ENCODE measurements at regions not wholly inside any gene's neighbourhood (a gene's known extent, or its start where the extent isn't known, plus 50 kb on each side); places are given as distances from the start of the nearest gene placed in this dataset.
A peak's percentile ranks its signal among the peaks of the same experiment; 100 is the strongest.
"Not testable (repeated sequence)": the region's sequence is repeated elsewhere in the genome, so short reads cannot be mapped to it uniquely, and the experiment has no call there.

- POLR2A ChIA-PET: no interaction called here
- Mint-ChIP-seq H3K27me3 (peaks cover 0 to 1% (median 0%) of the 10 kb centered on the region in 5 donors), H3K9me3 (peaks cover 0 to 14% (median 10%) of the 10 kb centered on the region in 9 donors), H3K36me3 (no peaks in the 10 kb centered on the region), H3K4me1 (no peaks in the 10 kb centered on the region), H3K4me3 (no peak overlapping the region), H3K27ac (no peak overlapping the region)
- ATAC-seq (no peak), DNase-seq (no peak)
Measured at GRCh38 chr5:166123717-166124116, 2167.7 kb upstream of the WWC1 start.

- no peaks in the 10 kb centered on the region for H3K4me1 Mint-ChIP-seq
- peaks cover 0 to 1% (median 0%) of the 10 kb centered on the region in 5 donors for H3K27me3 Mint-ChIP-seq
- ATAC-seq (no peak), DNase-seq (no peak)
- no peaks in the 10 kb centered on the region for H3K36me3 Mint-ChIP-seq
- no peak overlapping the region for H3K4me3 Mint-ChIP-seq
- H3K27ac Mint-ChIP-seq: no peak overlapping the region
- H3K9me3 Mint-ChIP-seq: peaks cover 0 to 9% (median 4%) of the 10 kb centered on the region in 9 donors
- POLR2A ChIA-PET: no interaction called here
Measured at GRCh38 chr5:166127766-166128570, 2163.5 kb upstream of the WWC1 start.

GRCh38 chr5:166145107-166145506 lies 2146.3 kb upstream of the WWC1 start:
- H3K27ac Mint-ChIP-seq, H3K4me3 Mint-ChIP-seq, H3K4me1 Mint-ChIP-seq, H3K36me3 Mint-ChIP-seq, POLR2A ChIA-PET, DNase-seq, H3K27me3 Mint-ChIP-seq, ATAC-seq: not testable (repeated sequence)
- H3K9me3 Mint-ChIP-seq: peaks cover 0 to 24% (median 9%) of the 10 kb centered on the region in 9 donors

- Mint-ChIP-seq H3K27me3 (no peaks in the 10 kb centered on the region), H3K9me3 (peaks cover 0 to 17% (median 3%) of the 10 kb centered on the region in 9 donors), H3K4me1 (no peaks in the 10 kb centered on the region), H3K4me3 (no peak overlapping the region), H3K27ac (no peak overlapping the region), H3K36me3 (no peaks in the 10 kb centered on the region)
- DNase-seq: no peak
- no peak for ATAC-seq
- POLR2A ChIA-PET: no interaction called here
Measured at GRCh38 chr5:166163996-166164610, 2127.3 kb upstream of the WWC1 start.

- Mint-ChIP-seq H3K9me3 (peaks cover 0 to 22% (median 4%) of the 10 kb centered on the region in 9 donors), H3K27ac (no peak overlapping the region), H3K4me3 (no peak overlapping the region), H3K4me1 (no peaks in the 10 kb centered on the region), H3K36me3 (peaks cover 0 to 2% (median 0%) of the 10 kb centered on the region in 3 donors), H3K27me3 (no peaks in the 10 kb centered on the region)
- DNase-seq (no peak), ATAC-seq (no peak)
- POLR2A ChIA-PET: no interaction called here
Measured at GRCh38 chr5:166165596-166165995, 2125.8 kb upstream of the WWC1 start.

- DNase-seq: no peak
Measured at GRCh38 chr5:166166071-166166470, 2125.4 kb upstream of the WWC1 start.

GRCh38 chr5:166172597-166172996 lies 2118.8 kb upstream of the WWC1 start:
- Mint-ChIP-seq H3K4me3 (no peak overlapping the region), H3K4me1 (no peaks in the 10 kb centered on the region), H3K9me3 (peaks cover 0 to 35% (median 8%) of the 10 kb centered on the region in 9 donors), H3K27ac (no peak overlapping the region), H3K36me3 (peaks cover 0 to 3% (median 0%) of the 10 kb centered on the region in 3 donors), H3K27me3 (no peaks in the 10 kb centered on the region)
- DNase-seq (no peak), ATAC-seq (no peak)
- POLR2A ChIA-PET: no interaction called here

More at GRCh38 chr5:166166071-166166470, 2125.4 kb upstream of the WWC1 start:
- ATAC-seq: no peak
- Mint-ChIP-seq H3K9me3 (peaks cover 0 to 25% (median 7%) of the 10 kb centered on the region in 9 donors), H3K27ac (no peak overlapping the region), H3K4me1 (no peaks in the 10 kb centered on the region), H3K36me3 (peaks cover 0 to 3% (median 0%) of the 10 kb centered on the region in 3 donors), H3K27me3 (no peaks in the 10 kb centered on the region), H3K4me3 (no peak overlapping the region)
- POLR2A ChIA-PET: no interaction called here

GRCh38 chr5:166178411-166179080 lies 2112.9 kb upstream of the WWC1 start:
- DNase-seq: no peak
- no peak for ATAC-seq
- no peaks in the 10 kb centered on the region for H3K27me3 Mint-ChIP-seq
- H3K27ac Mint-ChIP-seq: peak overlapping the region in 1 of 10 donors; percentile 51
- peak overlapping the region in 1 of 10 donors; percentile 56 for H3K4me3 Mint-ChIP-seq
- H3K36me3 Mint-ChIP-seq: no peaks in the 10 kb centered on the region
- H3K9me3 Mint-ChIP-seq: peaks cover 0 to 38% (median 12%) of the 10 kb centered on the region in 9 donors
- POLR2A ChIA-PET: no interaction called here
- no peaks in the 10 kb centered on the region for H3K4me1 Mint-ChIP-seq

- Mint-ChIP-seq H3K9me3 (peaks cover 0 to 34% (median 14%) of the 10 kb centered on the region in 9 donors), H3K36me3 (no peaks in the 10 kb centered on the region), H3K27me3 (no peaks in the 10 kb centered on the region), H3K27ac (no peak overlapping the region), H3K4me1 (no peaks in the 10 kb centered on the region), H3K4me3 (no peak overlapping the region)
- no peak for ATAC-seq
- POLR2A ChIA-PET: no interaction called here
- DNase-seq: no peak
Measured at GRCh38 chr5:166185185-166185584, 2106.3 kb upstream of the WWC1 start.

GRCh38 chr5:166188501-166189325 lies 2102.7 kb upstream of the WWC1 start:
- H3K27me3 Mint-ChIP-seq: no peaks in the 10 kb centered on the region
- no peak overlapping the region for H3K27ac Mint-ChIP-seq
- DNase-seq: no peak
- no peak for ATAC-seq
- no peak overlapping the region for H3K4me3 Mint-ChIP-seq
- POLR2A ChIA-PET: no interaction called here
- no peaks in the 10 kb centered on the region for H3K4me1 Mint-ChIP-seq
- no peaks in the 10 kb centered on the region for H3K36me3 Mint-ChIP-seq
- peaks cover 0 to 21% (median 10%) of the 10 kb centered on the region in 9 donors for H3K9me3 Mint-ChIP-seq

GRCh38 chr5:166192696-166193095 lies 2098.7 kb upstream of the WWC1 start:
- Mint-ChIP-seq H3K36me3 (no peaks in the 10 kb centered on the region), H3K9me3 (peaks cover 0 to 27% (median 16%) of the 10 kb centered on the region in 9 donors), H3K4me3 (no peak overlapping the region), H3K27ac (no peak overlapping the region), H3K27me3 (no peaks in the 10 kb centered on the region), H3K4me1 (no peaks in the 10 kb centered on the region)
- ATAC-seq: no peak
- DNase-seq: no peak
- POLR2A ChIA-PET: no interaction called here

- Mint-ChIP-seq H3K27me3 (no peaks in the 10 kb centered on the region), H3K27ac (no peak overlapping the region), H3K36me3 (no peaks in the 10 kb centered on the region), H3K4me1 (no peaks in the 10 kb centered on the region), H3K9me3 (peaks cover 0 to 16% (median 8%) of the 10 kb centered on the region in 9 donors), H3K4me3 (no peak overlapping the region)
- ATAC-seq: no peak
- no peak for DNase-seq
- POLR2A ChIA-PET: no interaction called here
Measured at GRCh38 chr5:166195981-166196380, 2095.5 kb upstream of the WWC1 start.
